Breast epithelium (tissue), 4 donors: ENCODE measurements at regions not wholly inside any gene's neighbourhood (a gene's known extent, or its start where the extent isn't known, plus 50 kb on each side); places are given as distances from the start of the nearest gene placed in this dataset.
A peak's percentile ranks its signal among the peaks of the same experiment; 100 is the strongest.

Experiments
- DNase-seq, 2 donors: peaks; one replicate each; pipeline ENCODE4 v3.0.0-alpha.2; 2019; ENCODE audit warnings: low spot score in 2 of 2
- H3K27ac ChIP-seq, 2 donors: fragments of 200-600 bp; sonication (generic) in 1 of 2; one replicate each; pipeline ENCODE4 v1.5.1; 2016 to 2019; ENCODE audit warnings: mild to moderate bottlenecking in 1 of 2
- H3K27me3 ChIP-seq, 2 donors: fragments of 200-600 bp; sonication (generic) in 1 of 2; one replicate each; pipeline versions ENCODE4 v1.5.1 to v1.6.0; 2017 to 2019; ENCODE audit warnings: control low read depth in 1 of 2, mild to moderate bottlenecking in 1 of 2
- H3K36me3 ChIP-seq: fragments of 200-600 bp; one replicate; pipeline ENCODE4 v1.5.1; 2019
- H3K4me1 ChIP-seq, 2 donors: fragments of 200-600 bp; sonication (generic); one replicate each; pipeline ENCODE4 v1.5.1; 2016 to 2019; ENCODE audit warnings: control low read depth in 1 of 2
- H3K4me3 ChIP-seq, 3 donors: fragments of 200-600 bp; sonication (generic); 1 replicate in 2 of 3; 2 replicates in 1 of 3; pipeline ENCODE4 v1.5.1; 2016 to 2019; ENCODE audit warnings: mild to moderate bottlenecking in 3 of 3, moderate library complexity in 2 of 3
- H3K9me3 ChIP-seq, 2 donors: fragments of 200-600 bp; sonication (generic) in 1 of 2; one replicate each; pipeline ENCODE4 v1.5.1; 2016 to 2019; ENCODE audit warnings: control low read depth in 1 of 2
- POLR2A ChIP-seq: fragments of 450-650 bp; IDR thresholded peaks from one replicate; pipeline ENCODE4 v1.6.1; 2016; ENCODE audit warnings: antibody characterized with exemption, mild to moderate bottlenecking, moderate library complexity
- POLR2AphosphoS5 ChIP-seq, 3 donors: sonication (generic); formaldehyde crosslinking; IDR thresholded peaks; one replicate each; pipeline ENCODE4 v1.6.1; 2017; ENCODE audit warnings: antibody characterized with exemption in 3 of 3
- intact Hi-C: fragments of 100-400 bp; cut with DNase I; formaldehyde crosslinking; loops from one replicate; pipeline ENCODE4 v1.15.1; 2023; ENCODE audit warnings: low total_unique reads
- TF ChIP-seq, protein P1 (sequence below), 3 donors: fragments of 450-650 bp; IDR thresholded peaks; one replicate each; pipeline ENCODE4 v1.5.1; 2016 to 2017; ENCODE audit warnings: antibody characterized with exemption in 3 of 3, mild to moderate bottlenecking in 3 of 3, moderate library complexity in 3 of 3

GRCh38 chr1:87706779-87707228, 378.1 kb downstream of the LMO4 start:
- intact Hi-C loops, result loop anchor here (5.0 kb wide), 1 partner anchor 500 kb away; no protein-coding TSS in a partner anchor
- Histone ChIP-seq H3K27me3 (no peaks in the 10 kb centered on the region), H3K36me3 (no peaks in the 10 kb centered on the region), H3K9me3 (peaks cover 0 to 14% of the 10 kb centered on the region in 2 donors), H3K4me3 (no peak overlapping the region), H3K4me1 (no peaks in the 10 kb centered on the region), H3K27ac (no peak overlapping the region)
- DNase-seq, result no peak
- TF ChIP-seq, protein P1, sequence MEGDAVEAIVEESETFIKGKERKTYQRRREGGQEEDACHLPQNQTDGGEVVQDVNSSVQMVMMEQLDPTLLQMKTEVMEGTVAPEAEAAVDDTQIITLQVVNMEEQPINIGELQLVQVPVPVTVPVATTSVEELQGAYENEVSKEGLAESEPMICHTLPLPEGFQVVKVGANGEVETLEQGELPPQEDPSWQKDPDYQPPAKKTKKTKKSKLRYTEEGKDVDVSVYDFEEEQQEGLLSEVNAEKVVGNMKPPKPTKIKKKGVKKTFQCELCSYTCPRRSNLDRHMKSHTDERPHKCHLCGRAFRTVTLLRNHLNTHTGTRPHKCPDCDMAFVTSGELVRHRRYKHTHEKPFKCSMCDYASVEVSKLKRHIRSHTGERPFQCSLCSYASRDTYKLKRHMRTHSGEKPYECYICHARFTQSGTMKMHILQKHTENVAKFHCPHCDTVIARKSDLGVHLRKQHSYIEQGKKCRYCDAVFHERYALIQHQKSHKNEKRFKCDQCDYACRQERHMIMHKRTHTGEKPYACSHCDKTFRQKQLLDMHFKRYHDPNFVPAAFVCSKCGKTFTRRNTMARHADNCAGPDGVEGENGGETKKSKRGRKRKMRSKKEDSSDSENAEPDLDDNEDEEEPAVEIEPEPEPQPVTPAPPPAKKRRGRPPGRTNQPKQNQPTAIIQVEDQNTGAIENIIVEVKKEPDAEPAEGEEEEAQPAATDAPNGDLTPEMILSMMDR (IDR thresholded peaks at IDR 0.05), result no peak
- no peak for TF ChIP-seq POLR2AphosphoS5 (IDR thresholded peaks at IDR 0.05)
- TF ChIP-seq POLR2A, result no peak

GRCh38 chr1:87707411-87707810, 378.7 kb downstream of the LMO4 start:
- no peak for DNase-seq
- Histone ChIP-seq H3K27ac (no peak overlapping the region), H3K9me3 (peaks cover 0 to 8% of the 10 kb centered on the region in 2 donors), H3K4me3 (no peak overlapping the region), H3K4me1 (no peaks in the 10 kb centered on the region), H3K36me3 (no peaks in the 10 kb centered on the region), H3K27me3 (no peaks in the 10 kb centered on the region)
- intact Hi-C loops, result loop anchor here (5.0 kb wide), 1 partner anchor 500 kb away; no protein-coding TSS in a partner anchor
- no peak for TF ChIP-seq POLR2AphosphoS5 (IDR thresholded peaks at IDR 0.05)
- TF ChIP-seq, protein P1 (IDR thresholded peaks at IDR 0.05), result no peak
- no peak for TF ChIP-seq POLR2A

GRCh38 chr1:87712261-87713010, 383.8 kb downstream of the LMO4 start:
- DNase-seq, result peak in 1 of 2 donors; percentile 18
- no peaks in the 10 kb centered on the region for H3K9me3 ChIP-seq
- intact Hi-C loops, result no loop called here
- TF ChIP-seq POLR2A (no peak), POLR2AphosphoS5 (IDR thresholded peaks at IDR 0.05) (no peak)
- TF ChIP-seq, protein P1 (IDR thresholded peaks at IDR 0.05), result no peak
- no peaks in the 10 kb centered on the region for H3K27me3 ChIP-seq
- H3K4me1 ChIP-seq, result no peaks in the 10 kb centered on the region
- no peaks in the 10 kb centered on the region for H3K36me3 ChIP-seq
- no peak overlapping the region for H3K27ac ChIP-seq
- H3K4me3 ChIP-seq, result no peak overlapping the region

- Histone ChIP-seq H3K4me1 (peaks cover 0 to 4% of the 10 kb centered on the region in 2 donors), H3K27ac (no peak overlapping the region), H3K4me3 (no peak overlapping the region), H3K36me3 (no peaks in the 10 kb centered on the region), H3K9me3 (no peaks in the 10 kb centered on the region), H3K27me3 (no peaks in the 10 kb centered on the region)
- intact Hi-C loops, result no loop called here
- no peak for TF ChIP-seq POLR2A
- TF ChIP-seq, protein P1 (IDR thresholded peaks at IDR 0.05), result no peak
- no peak for TF ChIP-seq POLR2AphosphoS5 (IDR thresholded peaks at IDR 0.05)
- no peak for DNase-seq
Measured at GRCh38 chr1:87714278-87714677, 385.6 kb downstream of the LMO4 start.

- H3K27me3 ChIP-seq, result no peaks in the 10 kb centered on the region
- no peaks in the 10 kb centered on the region for H3K36me3 ChIP-seq
- intact Hi-C loops, result no loop called here
- no peak for DNase-seq
- peaks cover 0 to 4% of the 10 kb centered on the region in 2 donors for H3K4me1 ChIP-seq
- no peak overlapping the region for H3K4me3 ChIP-seq
- TF ChIP-seq, protein P1 (IDR thresholded peaks at IDR 0.05), result no peak
- TF ChIP-seq POLR2A (no peak), POLR2AphosphoS5 (IDR thresholded peaks at IDR 0.05) (no peak)
- no peak overlapping the region for H3K27ac ChIP-seq
- H3K9me3 ChIP-seq, result no peaks in the 10 kb centered on the region
Measured at GRCh38 chr1:87715052-87715451, 386.4 kb downstream of the LMO4 start.
